K562 (cell line): ENCODE measurements at regions not wholly inside any gene's neighbourhood (a gene's known extent, or its start where the extent isn't known, plus 50 kb on each side); places are given as distances from the start of the nearest gene placed in this dataset.

ENCODE experiments used
- ATAC-seq: fragments of 200-7000 bp; cut with Tn5 transposase; 3 replicates; pipeline ENCODE4 v1.9.1; 2020; ENCODE audit warnings: moderate library complexity
- BruUV-seq: library from RNA; stranded (reverse); fragments of 400-500 nt; replicated peaks from 2 replicates; lab custom pipeline; 2021; lab: Mats Ljungman, UMichigan
- CTCF ChIA-PET: fragments of 300-600 bp; formaldehyde crosslinking; extraction: SDS; loops from one replicate; lab custom pipeline; 2021; ENCODE audit warnings: low intra/inter-chr PET ratio; lab: Yijun Ruan, JAX
- POLR2A ChIA-PET: fragments of 300-600, 350-650 bp; sonication (Branson Sonifier 250); formaldehyde crosslinking; extraction: SDS; loops from one replicate; lab custom pipeline; 2021; ENCODE audit warnings: antibody characterized with exemption, inconsistent platforms; lab: Yijun Ruan, JAX
- DNase-seq, 4 experiments: peaks; one replicate each; pipeline versions ENCODE4 v3.0.0 to v3.0.0-alpha.2; 2011 to 2018; ENCODE audit warnings: low spot score in 3 of 4, mixed read lengths in 3 of 4; ENCODE audit errors: extremely low read depth in 1 of 4
- FAIRE-seq: peaks from 2 replicates; lab custom pipeline; 2011; peaks lifted over from hg19 to GRCh38; lab: Jason Lieb, UNC
- H2AFZ ChIP-seq: 2 replicates; pipeline ENCODE4 v1.6.0; 2011; ENCODE audit warnings: low read depth, low read length, control low read depth, inconsistent platforms
- H3K27ac ChIP-seq: fragments of 200-600 bp; 3 replicates; pipeline ENCODE4 v1.8.0; 2011; ENCODE audit warnings: low read depth, mild to moderate bottlenecking, control low read depth, inconsistent platforms, low read length, moderate library complexity, mixed read lengths; ENCODE audit errors: extremely low read depth
- H3K27me3 ChIP-seq, 2 experiments: fragments of 300-600 bp in 1 of 2; 2 replicates in 1 of 2; 3 replicates in 1 of 2; pipeline versions ENCODE4 v1.6.0 to v1.8.0; 2011; ENCODE audit warnings: inconsistent platforms in 2 of 2, low read length in 2 of 2, mild to moderate bottlenecking in 1 of 2, mixed read lengths in 1 of 2, moderate library complexity in 1 of 2; ENCODE audit not compliant: control insufficient read depth in 2 of 2, insufficient read depth in 2 of 2
- H3K36me3 ChIP-seq: fragments of 300-600 bp; 3 replicates; pipeline ENCODE4 v1.8.0; 2011; ENCODE audit warnings: mild to moderate bottlenecking, low read length, inconsistent platforms; ENCODE audit not compliant: control insufficient read depth, insufficient read depth
- H3K4me1 ChIP-seq, 2 experiments: fragments of 200-600 bp in 1 of 2; replicated peaks in 1 of 2; 2 replicates in 1 of 2; 3 replicates in 1 of 2; pipeline versions ENCODE4 v1.5.1 to v1.8.0; 2011; ENCODE audit warnings: inconsistent platforms in 2 of 2, low read length in 2 of 2, mild to moderate bottlenecking in 1 of 2, mixed read lengths in 1 of 2, moderate library complexity in 1 of 2; ENCODE audit not compliant: control insufficient read depth in 2 of 2, insufficient read depth in 2 of 2
- H3K4me2 ChIP-seq: 2 replicates; pipeline ENCODE4 v1.6.1; 2011; ENCODE audit warnings: low read length, control low read depth, inconsistent platforms, mixed read lengths; ENCODE audit not compliant: insufficient read depth
- H3K4me3 ChIP-seq: fragments of 200-600 bp; sonication (generic), shearing (Covaris generic); 2 replicates; pipeline ENCODE4 v1.5.1; 2016; ENCODE audit warnings: control low read depth, inconsistent platforms
- H3K79me2 ChIP-seq: fragments of 200-600 bp; 3 replicates; pipeline ENCODE4 v1.8.0; 2011; ENCODE audit warnings: low read length, inconsistent platforms; ENCODE audit not compliant: control insufficient read depth, insufficient read depth
- H3K9ac ChIP-seq, 2 experiments: 2 replicates each; pipeline versions ENCODE4 v1.6.0 to v1.6.1; 2011; ENCODE audit warnings: low read depth in 2 of 2, low read length in 2 of 2, control low read depth in 1 of 2, inconsistent platforms in 1 of 2, mild to moderate bottlenecking in 1 of 2, mixed read lengths in 1 of 2; ENCODE audit not compliant: insufficient read depth in 1 of 2
- H3K9me1 ChIP-seq: one replicate; pipeline ENCODE4 v1.6.0; 2011; ENCODE audit warnings: inconsistent platforms, mild to moderate bottlenecking, low read length, moderate library complexity; ENCODE audit not compliant: control insufficient read depth, insufficient read depth
- H3K9me3 ChIP-seq: replicated peaks from 2 replicates; pipeline ENCODE4 v1.5.1; 2011; ENCODE audit warnings: low read depth, low read length, inconsistent platforms; ENCODE audit not compliant: control insufficient read depth, insufficient read depth
- H4K20me1 ChIP-seq: replicated peaks from 2 replicates; pipeline ENCODE4 v1.6.1; 2011; ENCODE audit warnings: low read length, inconsistent platforms, mixed read lengths; ENCODE audit not compliant: control insufficient read depth, insufficient read depth
- HNRNPLL ChIP-seq: fragments of 200-400 bp; formaldehyde crosslinking; IDR thresholded peaks from 2 replicates; pipeline ENCODE4 v1.6.1; 2017; ENCODE audit warnings: low read length, low read depth, mild to moderate bottlenecking; ENCODE audit not compliant: poor library complexity, severe bottlenecking
- MYBL2 ChIP-seq, 2 experiments: fragments of 450-650 bp in 1 of 2; sonication (generic) in 1 of 2; formaldehyde crosslinking in 1 of 2; IDR thresholded peaks; 2 replicates each; pipeline versions ENCODE4 v1.6.1 to v1.8.1; 2017 to 2022; ENCODE audit warnings: borderline replicate concordance in 1 of 2, inconsistent platforms in 1 of 2, low read depth in 1 of 2, mild to moderate bottlenecking in 1 of 2, missing genetic modification reagents in 1 of 2, moderate library complexity in 1 of 2
- TAF9B ChIP-seq: fragments of 450-650 bp; IDR thresholded peaks from 2 replicates; pipeline ENCODE4 v1.6.1; 2018; ENCODE audit warnings: mild to moderate bottlenecking; ENCODE audit not compliant: partially characterized antibody
- XRCC5 ChIP-seq: fragments of 200-400 bp; formaldehyde crosslinking; IDR thresholded peaks from 2 replicates; pipeline ENCODE4 v1.6.1; 2017; ENCODE audit warnings: low read depth, mild to moderate bottlenecking, low read length
- ZNF311 ChIP-seq: fragments of 250-450 bp; sonication (Bioruptor Pico); IDR thresholded peaks from 2 replicates; pipeline ENCODE4 v1.4.0; 2020; ENCODE audit warnings: mild to moderate bottlenecking, moderate library complexity
- ZNF766 ChIP-seq: fragments of 200-800 bp; sonication (Bioruptor generic); conservative IDR thresholded peaks from 2 replicates; pipeline ENCODE4 v1.6.1; 2016; ENCODE audit warnings: missing genetic modification characterization, missing compliant biosample characterization
- ZSCAN29 ChIP-seq: fragments of 450-650 bp; IDR thresholded peaks from 2 replicates; pipeline ENCODE4 v1.6.1; 2017
- WGBS: fragments of 100-300 bp; shearing (Covaris generic); methylation state at CpG from one replicate; pipeline ENCODE4 v1.1.6; 2016; ENCODE audit warnings: low coverage, mixed read lengths; ENCODE audit not compliant: insufficient coverage; ENCODE audit errors: missing lambda C conversion rate; 5-methylcytosine and 5-hydroxymethylcytosine counted together
- in situ Hi-C: fragments of 300-500 bp; cut with MboI; formaldehyde crosslinking; loops from 4 replicates; pipeline ENCODE4 v1.15.0; 2018; ENCODE audit warnings: inconsistent platforms, mixed read lengths
- intact Hi-C: fragments of 100-400 bp; cut with micrococcal nuclease; formaldehyde crosslinking; loops from 2 replicates; pipeline ENCODE4 v1.14.2; 2022
- TF ChIP-seq, protein P1 (sequence below), 3 experiments: fragments of 200-800 bp in 1 of 3; fragments of 250-450 bp in 1 of 3; fragments of 450-650 bp in 1 of 3; sonication (Bioruptor Pico) in 1 of 3; sonication (Bioruptor generic) in 1 of 3; formaldehyde crosslinking in 1 of 3; IDR thresholded peaks; 2 replicates each; pipeline versions ENCODE4 v1.6.1 to v1.8.0; 2016 to 2022; ENCODE audit warnings: mild to moderate bottlenecking in 2 of 3, missing genetic modification characterization in 2 of 3, missing compliant biosample characterization in 1 of 3, moderate library complexity in 1 of 3
- TF ChIP-seq, protein P2 (sequence below): fragments of 250-450 bp; sonication (Bioruptor Pico); IDR thresholded peaks from 2 replicates; pipeline ENCODE4 v1.8.0; 2021; ENCODE audit warnings: moderate library complexity, mild to moderate bottlenecking, inconsistent platforms
- TF ChIP-seq, protein P3 (sequence below): fragments of 450-650 bp; formaldehyde crosslinking; IDR thresholded peaks from 2 replicates; pipeline ENCODE4 v1.4.0; 2020; ENCODE audit warnings: mild to moderate bottlenecking, mixed read lengths
- TF ChIP-seq, protein P4 (sequence below): fragments of 450-650 bp; IDR thresholded peaks from 2 replicates; pipeline ENCODE4 v1.6.1; 2016; ENCODE audit warnings: antibody characterized with exemption

DNA sequence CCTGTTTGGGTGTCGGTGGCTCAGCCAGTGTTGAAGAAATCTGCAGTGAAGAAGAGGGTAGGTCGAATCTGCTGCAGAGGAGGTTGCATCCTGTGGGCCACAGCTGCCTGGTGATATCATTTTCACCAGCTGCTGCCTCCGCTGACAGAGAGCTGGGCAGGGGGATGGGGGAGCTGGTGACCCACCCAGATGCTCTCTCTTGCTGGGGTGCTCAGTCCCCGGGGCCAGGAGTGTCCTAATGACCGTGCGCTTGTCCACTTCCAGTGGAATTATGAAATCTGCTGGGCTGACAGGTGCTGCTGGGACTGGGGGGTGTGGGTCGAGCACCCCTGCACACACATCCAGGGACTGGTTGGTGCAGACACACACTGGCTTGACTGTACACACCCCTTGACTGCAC is 83.2 kb upstream of the IRX4 start:
- H2AFZ ChIP-seq: no peak overlapping the region
- no peaks in the 10 kb centered on the region for H3K9me3 ChIP-seq
- peaks cover 15 to 64% of the 10 kb centered on the region in 2 experiments for H3K27me3 ChIP-seq
- DNase-seq (no peak), FAIRE-seq (no peak)
- CTCF ChIA-PET: no interaction called here
- no peak overlapping the region for H3K4me3 ChIP-seq
- BruUV-seq: no TSS peak
- no peak overlapping the region for H3K27ac ChIP-seq
- H3K4me1 ChIP-seq: no peaks in the 10 kb centered on the region; a peak in 1 of 5 replicates
- H3K79me2 ChIP-seq: no peaks in the 10 kb centered on the region
- H3K9ac ChIP-seq: no peak overlapping the region
- TF ChIP-seq MYBL2 (IDR thresholded peaks at IDR 0.05; ENCODE audit: low read depth) (no peak), MYBL2 (CRISPR knock-in tag; IDR thresholded peaks at IDR 0.05; ENCODE audit: borderline replicate concordance) (no peak), ZNF766 (CRISPR knock-in tag) (no peak), HNRNPLL (no peak), XRCC5 (no peak), TAF9B (no peak), ZSCAN29 (no peak), ZNF311 (CRISPR knock-in tag) (no peak)
- TF ChIP-seq, protein P1, sequence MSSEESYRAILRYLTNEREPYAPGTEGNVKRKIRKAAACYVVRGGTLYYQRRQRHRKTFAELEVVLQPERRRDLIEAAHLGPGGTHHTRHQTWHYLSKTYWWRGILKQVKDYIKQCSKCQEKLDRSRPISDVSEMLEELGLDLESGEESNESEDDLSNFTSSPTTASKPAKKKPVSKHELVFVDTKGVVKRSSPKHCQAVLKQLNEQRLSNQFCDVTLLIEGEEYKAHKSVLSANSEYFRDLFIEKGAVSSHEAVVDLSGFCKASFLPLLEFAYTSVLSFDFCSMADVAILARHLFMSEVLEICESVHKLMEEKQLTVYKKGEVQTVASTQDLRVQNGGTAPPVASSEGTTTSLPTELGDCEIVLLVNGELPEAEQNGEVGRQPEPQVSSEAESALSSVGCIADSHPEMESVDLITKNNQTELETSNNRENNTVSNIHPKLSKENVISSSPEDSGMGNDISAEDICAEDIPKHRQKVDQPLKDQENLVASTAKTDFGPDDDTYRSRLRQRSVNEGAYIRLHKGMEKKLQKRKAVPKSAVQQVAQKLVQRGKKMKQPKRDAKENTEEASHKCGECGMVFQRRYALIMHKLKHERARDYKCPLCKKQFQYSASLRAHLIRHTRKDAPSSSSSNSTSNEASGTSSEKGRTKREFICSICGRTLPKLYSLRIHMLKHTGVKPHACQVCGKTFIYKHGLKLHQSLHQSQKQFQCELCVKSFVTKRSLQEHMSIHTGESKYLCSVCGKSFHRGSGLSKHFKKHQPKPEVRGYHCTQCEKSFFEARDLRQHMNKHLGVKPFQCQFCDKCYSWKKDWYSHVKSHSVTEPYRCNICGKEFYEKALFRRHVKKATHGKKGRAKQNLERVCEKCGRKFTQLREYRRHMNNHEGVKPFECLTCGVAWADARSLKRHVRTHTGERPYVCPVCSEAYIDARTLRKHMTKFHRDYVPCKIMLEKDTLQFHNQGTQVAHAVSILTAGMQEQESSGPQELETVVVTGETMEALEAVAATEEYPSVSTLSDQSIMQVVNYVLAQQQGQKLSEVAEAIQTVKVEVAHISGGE (CRISPR knock-in tag; IDR thresholded peaks at IDR 0.05): no peak
- TF ChIP-seq, protein P2, sequence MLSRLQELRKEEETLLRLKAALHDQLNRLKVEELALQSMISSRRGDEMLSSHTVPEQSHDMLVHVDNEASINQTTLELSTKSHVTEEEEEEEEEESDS (CRISPR knock-in tag): no peak
- TF ChIP-seq, protein P3, sequence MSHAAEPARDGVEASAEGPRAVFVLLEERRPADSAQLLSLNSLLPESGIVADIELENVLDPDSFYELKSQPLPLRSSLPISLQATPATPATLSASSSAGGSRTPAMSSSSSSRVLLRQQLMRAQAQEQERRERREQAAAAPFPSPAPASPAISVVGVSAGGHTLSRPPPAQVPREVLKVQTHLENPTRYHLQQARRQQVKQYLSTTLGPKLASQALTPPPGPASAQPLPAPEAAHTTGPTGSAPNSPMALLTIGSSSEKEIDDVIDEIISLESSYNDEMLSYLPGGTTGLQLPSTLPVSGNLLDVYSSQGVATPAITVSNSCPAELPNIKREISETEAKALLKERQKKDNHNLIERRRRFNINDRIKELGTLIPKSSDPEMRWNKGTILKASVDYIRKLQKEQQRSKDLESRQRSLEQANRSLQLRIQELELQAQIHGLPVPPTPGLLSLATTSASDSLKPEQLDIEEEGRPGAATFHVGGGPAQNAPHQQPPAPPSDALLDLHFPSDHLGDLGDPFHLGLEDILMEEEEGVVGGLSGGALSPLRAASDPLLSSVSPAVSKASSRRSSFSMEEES (CRISPR knock-in tag): no peak
- TF ChIP-seq, protein P4, sequence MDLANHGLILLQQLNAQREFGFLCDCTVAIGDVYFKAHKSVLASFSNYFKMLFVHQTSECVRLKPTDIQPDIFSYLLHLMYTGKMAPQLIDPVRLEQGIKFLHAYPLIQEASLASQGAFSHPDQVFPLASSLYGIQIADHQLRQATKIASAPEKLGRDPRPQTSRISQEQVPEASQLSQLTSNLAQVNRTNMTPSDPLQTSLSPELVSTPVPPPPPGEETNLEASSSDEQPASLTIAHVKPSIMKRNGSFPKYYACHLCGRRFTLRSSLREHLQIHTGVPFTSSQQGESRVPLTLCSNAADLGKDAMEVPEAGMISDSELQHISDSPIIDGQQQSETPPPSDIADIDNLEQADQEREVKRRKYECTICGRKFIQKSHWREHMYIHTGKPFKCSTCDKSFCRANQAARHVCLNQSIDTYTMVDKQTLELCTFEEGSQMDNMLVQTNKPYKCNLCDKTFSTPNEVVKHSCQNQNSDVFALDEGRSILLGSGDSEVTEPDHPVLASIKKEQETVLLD: no peak
- TF ChIP-seq, all 486 proteins: peak for 0
- Histone ChIP-seq H4K20me1 (no peaks in the 10 kb centered on the region; the same call in 1 of the 2 replicates), H3K4me2 (no peak overlapping the region), H3K36me3 (no peaks in the 10 kb centered on the region), H3K9me1 (no peaks in the 10 kb centered on the region)
- WGBS: under 1% methylated on average over 7 of the region's 7 CpGs
- in situ Hi-C loops (no loop called here), intact Hi-C loops (no loop called here)
- POLR2A ChIA-PET: interaction anchor here (0.6 kb wide), 1 partner anchor 125 kb away, joined by 4 read pairs; no protein-coding TSS in a partner anchor
- no peak for ATAC-seq
